SK-N-MC (cell line): ENCODE measurements at regions not wholly inside any gene's neighbourhood (a gene's known extent, or its start where the extent isn't known, plus 50 kb on each side); places are given as distances from the start of the nearest gene placed in this dataset.

Source experiments
- EZH2 ChIP-seq: fragments of 200-600 bp; sonication (generic); IDR thresholded peaks from one replicate; pipeline ENCODE4 v1.6.1; 2017; ENCODE audit warnings: antibody characterized with exemption
- POLR2AphosphoS5 ChIP-seq: IDR thresholded peaks from 2 replicates; pipeline ENCODE4 v1.6.1; 2012; ENCODE audit warnings: mild to moderate bottlenecking, low read depth, low read length, borderline replicate concordance

- TF ChIP-seq EZH2 = no peak
- TF ChIP-seq POLR2AphosphoS5 = no peak
Measured at GRCh38 chr15:97712530-97712929, 248.0 kb upstream of the ARRDC4 start.
